Fibroblast of skin of right quadriceps (primary cell): ENCODE measurements at regions not wholly inside any gene's neighbourhood (a gene's known extent, or its start where the extent isn't known, plus 50 kb on each side); places are given as distances from the start of the nearest gene placed in this dataset.
A peak's percentile ranks its signal among the peaks of the same experiment; 100 is the strongest.
"Not testable (repeated sequence)": the region's sequence is repeated elsewhere in the genome, so short reads cannot be mapped to it uniquely, and the experiment has no call there.

Source experiments
- DNase-seq: peaks from one replicate; pipeline ENCODE4 v3.0.0-alpha.2; 2013

DNA sequence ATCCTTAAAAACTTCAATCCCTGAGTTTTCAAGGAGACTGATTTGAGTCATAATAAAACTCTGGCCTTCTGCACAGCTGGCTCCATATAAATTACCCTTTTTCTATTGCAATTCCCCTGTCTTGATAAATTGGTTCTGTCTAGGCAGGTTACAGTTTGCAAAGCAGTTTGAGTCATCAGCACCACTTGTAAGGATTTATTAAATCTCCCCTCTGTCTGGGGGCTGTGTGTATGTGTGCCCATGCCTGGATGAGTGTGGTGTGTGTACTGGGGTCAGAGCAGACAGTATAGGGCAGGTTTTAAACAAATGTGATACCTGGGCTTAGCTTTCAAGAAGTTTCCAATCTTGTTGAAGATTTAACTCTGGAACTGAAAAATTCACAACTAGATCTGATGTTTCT is 228.6 kb downstream of the FNDC1 start:
- DNase-seq, result no peak

DNA sequence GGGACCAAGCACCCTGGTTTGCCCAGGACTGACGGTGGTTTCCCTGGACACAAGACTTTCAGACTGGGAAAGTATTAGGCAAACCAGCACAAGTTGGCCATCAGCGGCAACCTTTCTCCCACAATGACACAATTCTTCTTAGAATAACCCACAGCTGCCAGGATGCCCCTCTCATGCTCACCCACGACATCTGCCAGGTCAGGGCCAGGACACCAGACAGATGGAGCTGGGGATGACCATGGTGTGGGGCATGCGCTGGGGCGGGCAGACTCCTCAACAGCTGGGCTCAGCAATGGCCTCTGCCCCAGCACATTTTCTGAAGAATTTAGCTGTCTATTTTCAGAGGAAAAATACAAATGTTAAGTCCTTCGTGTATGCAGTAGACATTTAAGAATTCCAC is 226.4 kb downstream of the FNDC1 start:
- DNase-seq, result no peak

DNA sequence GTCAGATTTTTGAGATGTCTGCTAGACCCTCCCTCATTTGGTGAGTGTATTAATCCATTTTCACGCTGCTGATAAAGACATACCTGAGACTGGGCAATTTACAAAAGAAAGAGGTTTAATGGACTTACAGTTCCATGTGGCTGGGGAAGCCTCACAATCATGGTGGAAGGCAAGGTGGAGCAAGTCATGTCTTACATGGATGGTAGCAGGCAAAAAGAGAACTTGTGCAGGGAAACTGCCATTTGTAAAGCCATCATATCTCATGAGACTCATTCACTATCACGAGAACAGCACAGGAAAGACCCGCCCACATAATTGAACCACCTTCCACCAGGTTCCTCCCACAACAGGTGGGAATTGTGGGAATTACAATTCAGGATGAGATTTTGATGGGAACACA is 223.5 kb downstream of the FNDC1 start:
- DNase-seq, result not testable (repeated sequence)

DNA sequence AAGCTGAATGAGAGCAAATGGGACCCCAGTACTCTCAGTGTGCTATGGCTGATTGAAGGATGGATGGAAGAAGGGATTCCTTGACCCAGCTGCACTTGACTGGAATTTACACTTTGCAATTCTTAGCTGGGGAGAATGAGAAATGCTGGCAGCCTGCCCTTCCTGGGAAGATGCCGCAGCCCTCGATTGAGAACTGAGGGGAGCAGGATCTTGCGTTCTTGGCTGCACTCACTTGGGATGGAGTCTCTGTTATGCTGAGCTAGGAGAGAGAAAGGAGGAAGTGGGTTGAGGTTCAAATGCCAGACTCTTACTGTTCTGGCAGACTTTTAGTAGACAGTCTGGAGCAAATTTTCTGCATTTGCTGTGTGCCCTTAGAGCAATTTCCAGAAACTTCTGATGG is 221.2 kb downstream of the FNDC1 start:
- DNase-seq, result peak; percentile 23

DNA sequence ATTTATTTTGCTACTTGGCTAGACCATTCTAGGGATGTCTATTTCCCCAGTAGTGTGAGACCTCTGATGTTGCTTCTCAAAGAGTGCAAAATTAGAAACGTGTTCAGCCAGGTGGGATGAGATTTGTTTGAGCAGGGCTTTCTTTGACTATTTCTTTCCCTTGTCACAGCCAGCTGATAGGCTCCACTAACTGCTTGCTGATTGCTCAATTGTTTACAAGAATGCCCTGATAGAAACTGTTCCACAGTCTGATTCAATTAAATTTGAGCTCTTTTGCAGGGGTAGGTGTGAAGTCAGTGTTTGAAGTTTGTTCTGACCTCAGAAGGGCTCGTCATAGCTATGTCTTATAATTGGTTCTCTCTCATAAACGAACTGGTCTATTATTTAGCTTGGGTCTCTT is 220.5 kb downstream of the FNDC1 start:
- no peak for DNase-seq

DNA sequence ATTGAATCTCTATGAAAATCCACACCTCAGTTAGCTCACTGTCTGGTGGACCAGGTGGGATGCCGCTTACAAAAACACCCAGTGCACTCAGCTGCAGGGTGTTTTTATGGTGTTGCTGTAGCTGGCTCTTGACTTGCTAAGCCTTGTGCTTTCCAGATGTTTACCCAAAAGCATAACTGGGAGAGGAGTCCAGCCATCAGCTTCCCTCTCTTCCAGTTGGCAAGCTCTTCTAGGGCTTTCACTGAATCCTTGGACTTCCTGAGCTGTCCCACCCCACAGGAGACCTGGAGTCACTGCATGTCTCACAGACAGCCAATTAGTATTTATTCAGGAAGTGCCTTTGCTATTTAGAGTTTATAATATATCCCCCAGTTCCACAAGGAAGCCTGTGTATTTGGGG is 210.9 kb downstream of the FNDC1 start:
- DNase-seq, result no peak

DNA sequence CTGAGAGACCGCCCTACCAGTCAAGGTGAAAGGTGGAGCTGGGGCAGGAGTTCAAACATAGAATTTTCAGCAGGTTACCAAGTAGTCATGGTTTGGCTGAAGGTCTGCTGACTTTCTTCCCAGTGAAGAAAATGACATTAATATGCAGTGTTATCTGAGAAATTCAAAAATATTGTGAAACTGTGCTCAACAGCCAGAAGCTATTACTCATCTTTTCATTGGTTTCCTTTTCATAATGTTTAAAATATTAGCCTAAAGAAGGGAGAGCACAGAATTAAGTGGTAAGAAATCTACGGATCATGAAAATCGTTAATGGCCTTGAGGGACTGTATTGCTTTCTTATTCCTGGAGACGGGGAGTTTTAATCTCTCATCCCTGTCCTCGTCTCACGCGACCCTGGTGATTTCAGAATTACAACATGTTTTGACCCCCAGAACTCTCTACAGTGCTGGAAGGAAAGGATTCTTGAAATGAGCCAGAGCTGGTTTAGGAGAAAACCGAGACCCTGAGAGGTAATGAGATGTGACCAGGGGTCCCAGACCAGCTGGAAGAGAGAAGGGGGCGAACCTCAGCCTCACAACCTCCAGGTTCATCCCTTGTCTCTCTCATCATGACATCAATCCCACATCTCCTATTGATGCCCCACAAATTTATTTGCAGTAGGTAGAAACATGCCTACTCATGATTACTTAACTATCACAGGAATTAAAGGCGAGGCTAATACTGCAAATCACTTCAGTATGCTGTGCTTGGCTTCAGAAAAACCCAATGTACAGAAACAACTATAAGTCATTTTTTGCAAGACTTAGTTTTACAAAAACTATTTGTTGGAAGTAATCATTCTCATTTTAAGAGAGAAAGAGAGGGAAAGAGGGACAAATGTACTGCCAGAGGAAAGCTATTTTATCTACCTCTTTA is 209.5 kb downstream of the FNDC1 start:
- peak; percentile 15 for DNase-seq

DNA sequence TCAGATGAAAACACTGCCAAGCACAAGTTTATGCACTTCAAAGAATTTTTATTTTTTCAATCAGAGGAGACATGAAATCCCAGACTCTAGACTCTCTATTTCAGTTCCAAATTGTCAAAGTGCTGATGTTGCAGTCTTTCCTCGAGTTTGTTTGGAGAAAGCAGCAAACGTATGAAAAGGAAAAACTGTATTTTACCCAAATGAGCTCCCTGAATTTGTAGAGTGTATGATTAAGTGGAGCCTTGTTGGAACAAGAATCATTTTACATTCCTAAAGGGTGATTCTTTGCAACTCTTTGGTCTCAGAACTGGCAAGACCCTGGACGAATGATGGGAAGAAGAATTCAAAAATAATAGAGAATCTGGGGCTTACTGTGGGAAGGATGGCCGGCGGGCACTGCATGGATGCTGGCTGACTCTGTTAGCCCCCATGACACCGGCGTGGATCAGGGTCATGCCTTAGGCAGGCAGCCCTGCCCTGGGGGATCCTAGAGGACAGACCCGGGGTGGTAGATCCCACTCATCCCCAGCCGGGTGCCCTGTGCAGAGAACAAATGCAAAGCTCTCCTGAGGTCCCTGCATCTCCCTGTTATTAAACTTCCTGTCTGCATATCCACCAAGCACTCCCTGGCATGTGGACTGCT is 207.4 kb downstream of the FNDC1 start:
- DNase-seq, result peak; percentile 44

DNA sequence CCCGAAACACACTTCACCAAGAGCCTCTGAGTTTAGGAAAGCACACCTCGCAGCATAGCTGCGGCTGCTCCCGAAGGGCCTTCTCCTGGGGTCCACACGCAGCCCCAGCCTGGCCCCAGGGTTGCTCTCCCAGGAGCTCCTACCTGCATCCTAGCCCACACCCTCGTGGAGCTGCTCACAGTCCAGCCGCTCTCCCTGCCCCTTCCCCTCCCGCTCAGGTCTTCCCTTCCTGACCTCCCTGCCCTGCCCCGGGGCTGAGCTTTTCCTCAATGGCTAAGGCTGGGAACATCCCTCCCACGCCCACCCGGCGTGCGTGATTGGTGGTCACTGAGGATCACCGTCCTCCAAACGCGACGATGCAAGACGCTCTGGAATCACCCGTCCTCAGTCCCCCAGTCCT is 205.8 kb downstream of the FNDC1 start:
- no peak for DNase-seq

DNA sequence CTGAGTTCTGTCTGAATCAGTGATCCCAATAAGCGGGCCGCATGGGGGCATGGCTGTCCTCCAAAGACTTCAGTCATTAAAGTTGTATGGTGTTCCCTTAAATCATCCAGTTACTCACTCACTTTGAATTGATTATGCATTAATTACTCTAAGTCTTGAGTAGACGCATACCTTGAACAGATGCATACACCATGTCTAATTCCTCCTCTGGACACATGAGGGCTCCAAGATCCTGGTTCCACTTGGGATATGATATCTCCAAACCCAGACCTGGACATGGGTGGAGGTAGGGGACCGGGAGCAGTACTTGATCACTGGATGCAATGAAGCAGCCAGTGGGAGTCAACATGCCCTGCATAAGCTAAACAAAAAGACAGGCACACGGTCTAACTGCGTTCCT is 204.5 kb downstream of the FNDC1 start:
- DNase-seq, result no peak

DNA sequence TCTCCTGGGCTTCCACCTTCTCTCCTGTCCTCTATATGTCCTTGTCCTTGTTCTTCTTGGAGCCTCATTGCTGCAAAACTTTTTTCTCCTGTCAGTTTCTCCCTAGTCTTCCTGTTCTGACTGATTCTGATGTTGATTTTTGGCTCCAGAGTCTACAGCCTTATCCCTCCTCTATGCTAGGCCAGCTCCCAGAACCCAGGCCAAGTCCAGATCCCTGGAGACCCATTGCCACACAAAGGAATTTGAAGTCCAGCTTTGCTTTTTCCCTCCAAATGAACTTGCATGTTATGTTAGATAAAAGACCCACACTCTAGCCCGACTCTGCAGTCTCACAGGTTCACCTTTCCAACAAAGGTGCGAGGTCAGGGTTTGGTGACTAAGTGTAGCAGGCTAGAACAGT is 203.1 kb downstream of the FNDC1 start:
- no peak for DNase-seq

DNA sequence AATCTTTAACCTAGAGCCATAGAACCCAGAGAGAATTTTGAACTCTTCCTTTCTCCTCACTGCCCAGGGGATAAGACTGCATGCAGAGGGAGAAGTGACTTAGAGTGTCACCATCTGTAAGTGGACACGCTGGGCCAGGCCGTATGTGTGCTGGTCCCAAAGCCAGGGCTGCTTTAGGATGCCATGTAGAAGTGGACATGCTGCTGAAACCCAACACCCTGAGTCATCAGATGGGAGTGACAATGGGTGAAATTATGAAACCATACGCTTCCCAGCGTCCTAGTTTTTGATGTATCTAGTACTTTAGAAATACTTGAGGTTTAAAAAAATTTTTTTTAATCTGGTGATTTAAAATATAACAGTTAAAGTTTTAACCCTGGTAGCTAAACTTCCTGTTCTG is 191.1 kb downstream of the FNDC1 start:
- no peak for DNase-seq

DNA sequence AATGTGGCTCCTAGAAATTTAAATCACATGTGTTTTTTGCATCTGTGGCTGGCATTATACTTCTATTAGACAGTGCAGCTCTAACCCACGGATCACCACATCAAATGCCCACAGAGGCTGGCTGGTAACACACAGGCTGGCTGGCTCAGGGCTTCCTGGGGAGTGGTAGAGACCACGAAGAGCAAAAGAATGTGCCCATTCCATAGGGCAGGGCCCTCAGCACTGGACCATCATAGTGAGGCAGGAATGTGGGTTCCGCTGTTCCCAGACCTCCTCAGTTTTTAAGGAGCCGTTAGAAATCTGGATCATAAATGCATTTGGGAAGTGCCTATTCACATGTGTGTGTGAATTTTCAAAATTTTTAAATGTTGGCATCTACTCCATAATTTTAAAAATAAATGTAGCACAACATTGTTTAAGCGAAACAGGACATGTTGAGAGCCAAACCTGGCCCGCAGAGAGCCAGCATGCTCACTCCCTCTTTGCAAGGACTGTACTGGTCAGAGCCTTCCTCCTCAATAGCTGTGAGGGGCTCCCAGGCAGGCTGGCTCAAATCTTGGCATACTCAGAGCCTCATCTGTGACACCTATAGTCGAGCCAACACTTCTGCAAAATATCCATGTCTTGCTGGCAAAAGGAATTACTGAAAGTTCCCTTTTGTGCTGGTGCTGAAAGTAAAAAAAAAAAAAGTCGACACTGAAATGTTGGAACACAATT is 190.5 kb downstream of the FNDC1 start:
- no peak for DNase-seq

DNA sequence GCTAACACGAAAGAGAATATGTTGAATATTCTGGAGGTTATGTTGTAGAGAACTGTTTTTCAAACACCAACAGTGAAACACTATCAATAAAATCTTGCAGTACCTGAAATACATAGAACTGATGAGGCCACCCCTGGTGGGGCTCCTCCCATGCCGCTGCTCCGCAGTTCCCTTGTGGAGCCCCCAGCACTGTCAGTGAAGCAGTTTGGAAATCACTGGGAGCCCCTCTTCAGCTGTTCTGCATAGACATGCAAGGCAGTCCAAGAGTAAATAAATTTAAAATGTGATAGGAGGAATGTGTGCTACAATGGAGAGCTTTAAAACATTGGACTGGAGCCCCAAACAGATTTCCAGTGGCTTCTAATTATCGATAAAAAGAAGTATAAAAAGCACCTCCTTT is 189.4 kb downstream of the FNDC1 start:
- DNase-seq, result no peak

DNA sequence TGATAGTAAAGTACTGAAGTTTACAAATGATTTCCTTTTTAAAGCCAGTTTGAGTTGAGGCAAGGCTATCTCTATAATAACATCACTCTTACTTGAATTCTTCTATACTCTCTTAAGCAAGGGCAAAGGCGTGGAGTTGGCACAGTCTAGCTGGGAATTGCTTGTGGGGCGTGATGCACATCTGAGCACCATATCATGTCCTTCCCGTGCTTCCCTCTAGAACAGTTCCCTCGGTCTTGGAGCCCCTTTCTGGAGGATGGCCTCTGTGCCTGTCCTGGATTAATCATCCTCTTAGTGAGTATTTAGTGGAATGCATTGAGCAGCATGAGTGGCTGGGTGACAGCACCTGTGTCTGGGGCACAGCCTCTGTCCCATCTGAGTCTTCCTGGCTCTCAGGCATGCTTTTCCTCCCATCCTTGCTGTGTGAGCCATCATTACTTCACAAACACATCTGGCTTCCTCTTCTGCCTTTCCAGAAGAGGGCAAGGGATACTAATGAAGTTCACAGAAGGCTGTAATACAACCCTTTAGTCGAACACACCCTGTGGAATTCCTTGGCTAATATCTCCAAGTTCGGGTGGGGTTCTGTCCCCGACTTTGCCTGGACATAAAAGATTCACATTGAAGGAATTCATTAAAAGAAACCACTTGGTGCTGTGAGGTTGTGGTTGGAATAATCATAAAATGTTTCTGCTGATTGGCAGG is 188.2 kb downstream of the FNDC1 start:
- no peak for DNase-seq

DNA sequence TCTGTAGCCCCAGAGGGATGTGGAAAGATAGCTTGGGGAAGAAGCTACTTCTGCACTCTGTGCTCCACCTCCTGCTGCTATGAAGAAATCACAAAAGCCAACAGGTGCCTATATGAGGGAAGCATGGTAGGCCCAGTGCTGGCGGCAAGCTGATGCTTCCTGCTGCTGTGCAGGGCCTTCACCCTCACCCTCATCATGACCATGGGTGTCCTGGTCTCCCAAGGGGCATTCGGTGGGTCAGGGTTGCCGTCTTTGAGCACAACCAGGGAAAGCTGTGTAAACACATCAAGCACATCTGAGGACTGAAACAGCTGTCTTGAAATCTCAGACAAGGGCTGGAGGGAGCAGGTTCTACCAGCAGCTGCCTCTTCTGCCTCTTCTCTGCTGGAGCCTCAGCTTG is 184.0 kb downstream of the FNDC1 start:
- DNase-seq, result no peak

DNA sequence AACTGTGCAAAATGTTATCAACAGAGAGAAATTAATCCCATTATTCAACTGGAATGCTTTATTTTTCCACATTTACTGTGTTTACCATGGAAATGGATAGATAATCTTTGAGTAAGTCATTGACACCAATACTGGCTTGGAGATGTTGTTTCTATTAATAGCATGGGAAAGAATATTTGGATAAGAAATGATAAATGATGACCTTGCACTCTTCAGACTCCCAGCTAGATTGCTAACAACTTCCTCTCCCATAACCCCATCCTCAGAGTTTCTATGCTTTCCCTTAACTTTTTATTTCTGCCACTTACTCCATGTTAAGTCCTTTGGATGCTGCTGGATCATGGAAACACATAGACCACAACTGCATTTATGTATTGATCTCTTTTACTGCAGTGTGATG is 182.5 kb downstream of the FNDC1 start:
- no peak for DNase-seq

DNA sequence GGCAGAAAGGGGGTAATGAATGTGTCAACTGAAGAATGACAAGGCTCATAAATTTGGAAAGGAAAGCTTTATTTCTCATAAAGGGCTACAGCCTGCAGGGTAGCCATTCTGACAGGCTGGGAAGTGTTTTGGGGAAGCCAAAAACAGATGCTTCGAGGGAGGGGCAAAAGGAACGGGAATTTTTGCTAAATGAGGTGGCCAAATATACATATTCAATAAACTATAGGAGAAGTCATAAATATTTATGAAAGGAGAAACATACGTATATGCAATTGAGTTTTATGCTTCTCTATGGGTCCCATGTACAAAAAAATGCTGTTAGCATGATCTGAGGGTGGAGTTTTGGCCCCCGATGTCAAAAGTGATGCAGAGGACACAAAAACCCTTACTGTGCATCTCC is 180.7 kb downstream of the FNDC1 start:
- DNase-seq, result no peak

DNA sequence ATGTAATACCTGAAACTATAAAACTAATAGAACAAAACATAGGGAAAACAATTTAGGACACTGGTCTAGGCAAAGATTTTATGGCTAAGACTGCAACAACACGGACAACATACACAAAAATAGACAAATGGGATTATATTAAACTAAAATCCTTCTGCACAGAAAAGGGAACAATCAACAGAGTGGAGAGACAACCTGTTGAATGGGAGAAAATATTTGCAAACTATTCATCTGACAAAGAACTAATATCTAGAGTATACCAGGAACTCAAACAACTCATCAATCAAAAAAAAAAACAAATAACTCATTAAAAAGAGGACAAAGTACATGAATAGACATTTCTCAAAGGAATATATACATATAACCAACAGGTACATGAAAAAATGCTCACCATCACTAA is 174.5 kb downstream of the FNDC1 start:
- no peak for DNase-seq

DNA sequence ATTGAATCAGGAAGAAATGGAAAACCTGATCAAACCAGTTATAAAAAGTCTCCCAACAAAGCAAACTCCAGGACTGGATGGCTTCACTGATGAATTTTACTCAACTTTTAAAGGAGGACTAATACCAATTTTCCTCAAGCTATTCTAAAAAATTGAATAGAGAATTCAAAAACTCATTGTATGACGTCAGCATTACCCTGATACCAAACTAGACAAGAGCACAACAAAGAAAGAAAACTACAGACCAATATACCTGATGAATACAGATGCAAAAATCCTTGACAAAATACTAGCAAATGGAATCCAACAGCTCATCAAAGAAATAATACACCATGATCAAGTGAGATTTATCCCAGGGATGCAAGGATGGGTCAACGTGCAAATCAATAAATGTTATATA is 172.9 kb downstream of the FNDC1 start:
- no peak for DNase-seq

DNA sequence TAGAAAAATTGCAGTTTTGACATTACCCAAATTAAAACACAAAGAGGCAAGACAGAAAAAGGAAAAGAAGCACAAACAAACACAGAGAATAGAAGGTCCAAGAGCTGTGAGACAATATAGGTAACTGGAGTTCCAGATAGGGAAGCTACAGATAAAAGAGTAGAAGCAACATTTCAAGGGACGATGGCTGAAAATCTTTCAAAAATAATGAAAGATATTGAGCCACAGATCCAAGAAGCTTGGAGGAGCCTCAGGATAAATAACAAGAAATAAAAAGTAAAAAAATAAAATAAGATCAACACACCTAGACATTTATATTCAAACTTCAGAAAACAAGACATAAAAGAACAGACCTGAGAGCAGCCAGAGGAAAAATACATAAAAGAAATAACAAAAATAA is 164.9 kb downstream of the FNDC1 start:
- DNase-seq, result no peak

DNA sequence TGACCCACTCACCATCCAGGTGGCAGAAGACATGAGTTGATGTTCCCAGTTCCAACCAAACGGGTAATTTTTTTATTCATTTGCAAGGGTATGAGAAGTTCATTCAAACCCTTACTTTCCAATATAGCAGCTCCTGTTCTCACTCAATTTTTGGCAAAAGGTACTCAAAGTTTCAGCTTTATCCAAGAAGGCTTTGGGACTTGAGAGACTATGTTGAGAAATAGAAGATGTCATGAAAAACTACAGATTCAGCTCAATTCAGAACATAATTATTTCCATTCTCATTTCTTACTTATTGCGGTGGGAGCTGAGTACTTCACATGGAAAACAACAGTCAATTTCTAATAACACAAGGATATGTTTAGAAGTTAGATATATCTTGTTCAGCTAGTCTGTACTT is 162.3 kb downstream of the FNDC1 start:
- no peak for DNase-seq

DNA sequence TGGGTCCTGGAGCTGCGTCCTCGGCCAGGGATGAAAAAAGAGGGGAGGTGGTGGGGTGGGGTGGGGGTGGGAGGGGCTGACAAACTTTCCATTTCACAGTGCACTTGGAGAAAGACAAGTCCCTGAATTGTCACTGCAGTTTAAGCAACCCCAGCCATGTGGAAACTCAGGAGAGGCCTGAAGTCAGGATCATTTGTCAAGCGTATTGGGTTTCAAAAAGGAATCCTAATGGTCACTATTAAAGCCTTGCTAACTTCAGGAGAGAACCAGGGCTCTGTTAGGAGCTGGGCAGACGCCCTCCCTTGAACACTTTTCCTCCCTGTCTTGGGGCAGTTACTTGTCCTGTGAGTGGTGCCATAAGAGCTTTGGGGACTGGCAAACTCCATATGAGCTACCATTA is 159.9 kb downstream of the FNDC1 start:
- no peak for DNase-seq
